ENCODE measurements at regions not wholly inside any gene's neighbourhood (a gene's known extent, or its start where the extent isn't known, plus 50 kb on each side); places are given as distances from the start of the nearest gene placed in this dataset.
"Not testable (repeated sequence)": the region's sequence is repeated elsewhere in the genome, so short reads cannot be mapped to it uniquely, and the experiment has no call there.

DNA sequence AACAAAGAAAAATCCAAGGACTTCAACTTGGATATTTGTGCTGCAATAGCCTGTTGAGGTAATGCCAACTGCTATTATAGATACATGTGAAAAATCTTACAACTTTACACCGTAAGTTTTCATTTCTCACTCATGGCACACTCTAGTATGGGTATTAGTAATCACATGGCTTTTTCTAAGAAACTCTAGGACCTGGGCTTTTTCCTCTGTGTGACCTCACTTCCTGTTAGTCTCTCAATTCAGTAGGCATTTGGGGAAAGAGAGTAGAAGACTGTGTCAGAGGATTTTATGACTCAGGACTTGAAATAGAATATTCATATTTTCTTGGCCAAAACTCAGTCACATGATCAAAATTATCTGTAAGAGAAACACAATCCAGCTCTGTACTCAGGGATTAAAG is 1049.9 kb downstream of the REEP3 start:
- TF ChIP-seq, protein P1, sequence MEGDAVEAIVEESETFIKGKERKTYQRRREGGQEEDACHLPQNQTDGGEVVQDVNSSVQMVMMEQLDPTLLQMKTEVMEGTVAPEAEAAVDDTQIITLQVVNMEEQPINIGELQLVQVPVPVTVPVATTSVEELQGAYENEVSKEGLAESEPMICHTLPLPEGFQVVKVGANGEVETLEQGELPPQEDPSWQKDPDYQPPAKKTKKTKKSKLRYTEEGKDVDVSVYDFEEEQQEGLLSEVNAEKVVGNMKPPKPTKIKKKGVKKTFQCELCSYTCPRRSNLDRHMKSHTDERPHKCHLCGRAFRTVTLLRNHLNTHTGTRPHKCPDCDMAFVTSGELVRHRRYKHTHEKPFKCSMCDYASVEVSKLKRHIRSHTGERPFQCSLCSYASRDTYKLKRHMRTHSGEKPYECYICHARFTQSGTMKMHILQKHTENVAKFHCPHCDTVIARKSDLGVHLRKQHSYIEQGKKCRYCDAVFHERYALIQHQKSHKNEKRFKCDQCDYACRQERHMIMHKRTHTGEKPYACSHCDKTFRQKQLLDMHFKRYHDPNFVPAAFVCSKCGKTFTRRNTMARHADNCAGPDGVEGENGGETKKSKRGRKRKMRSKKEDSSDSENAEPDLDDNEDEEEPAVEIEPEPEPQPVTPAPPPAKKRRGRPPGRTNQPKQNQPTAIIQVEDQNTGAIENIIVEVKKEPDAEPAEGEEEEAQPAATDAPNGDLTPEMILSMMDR (IDR thresholded peaks at IDR 0.05; ENCODE audit: low read depth, low read length, missing control alignments) = no peak
- Histone ChIP-seq H3K27ac (no peak overlapping the region), H3K27me3 (replicated peaks) (no peaks in the 10 kb centered on the region), H3K4me3 (ENCODE audit: low read depth, low read length) (no peak overlapping the region), H3K36me3 (replicated peaks) (no peaks in the 10 kb centered on the region)
- no peak for DNase-seq
- in situ Hi-C loops (cut with HindIII; ENCODE audit: low pct_ligation_motif_present, low sequenced_read_pairs) = no loop called here

DNA sequence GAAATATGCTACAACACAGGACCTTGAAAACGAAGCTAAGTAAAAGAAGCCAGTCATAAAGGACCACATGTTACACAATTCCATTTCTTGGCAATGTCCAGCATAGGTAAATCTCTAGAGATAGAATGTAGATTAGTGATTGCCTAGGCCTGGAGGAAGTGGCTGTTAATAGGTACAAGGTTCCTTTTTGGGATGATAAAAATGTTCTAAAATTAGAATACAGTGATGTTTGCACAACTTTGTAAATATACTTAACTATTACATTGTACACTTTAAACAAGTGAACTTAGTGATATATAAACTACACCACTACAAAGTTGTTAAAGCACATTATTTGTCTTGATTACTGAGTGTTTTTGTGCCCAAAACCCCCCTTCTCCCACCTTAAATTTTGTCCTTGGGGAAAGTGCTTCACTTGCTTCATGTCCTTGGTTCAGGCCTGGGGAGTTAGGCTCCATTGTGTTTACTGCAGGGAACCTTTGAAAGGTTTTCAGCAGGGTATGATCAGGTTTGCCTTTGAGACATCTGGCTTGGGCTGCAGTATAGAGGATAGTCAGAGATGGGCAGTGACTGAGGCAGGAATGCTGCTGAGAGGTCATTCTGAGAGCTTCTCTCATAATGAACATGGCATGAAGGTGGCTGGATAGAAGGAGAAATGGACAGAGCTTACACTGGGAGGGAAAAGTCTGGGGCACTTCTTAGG is 1052.6 kb downstream of the REEP3 start:
- in situ Hi-C loops (cut with HindIII; ENCODE audit: low pct_ligation_motif_present, low sequenced_read_pairs) = no loop called here
- DNase-seq = no peak
- TF ChIP-seq, protein P1 (IDR thresholded peaks at IDR 0.05; ENCODE audit: low read depth, low read length, missing control alignments) = no peak

DNA sequence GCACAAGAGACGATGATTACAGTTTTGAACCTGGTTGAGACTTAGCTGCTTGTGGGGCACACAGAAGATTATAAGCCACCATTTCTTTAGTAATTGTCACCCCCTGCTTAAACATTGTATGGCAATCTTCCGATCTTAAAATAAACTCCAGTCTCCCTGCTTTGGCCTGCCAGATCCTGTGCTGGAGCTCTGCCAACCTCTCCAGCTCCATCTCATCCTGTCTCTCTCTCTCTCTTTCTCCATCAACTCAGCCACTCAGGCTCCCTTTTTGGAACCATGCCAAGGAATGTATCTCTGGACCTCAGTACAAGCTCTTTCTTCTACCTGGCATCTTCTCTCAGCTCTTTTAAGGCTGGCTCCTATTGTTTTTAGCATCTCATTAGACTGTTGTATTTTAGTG is 1053.2 kb downstream of the REEP3 start:
- Histone ChIP-seq H3K4me3 (ENCODE audit: low read depth, low read length) (no peak overlapping the region), H3K27me3 (replicated peaks) (no peaks in the 10 kb centered on the region)
- in situ Hi-C loops (cut with HindIII; ENCODE audit: low pct_ligation_motif_present, low sequenced_read_pairs) = no loop called here

More for the DNA sequence above, 1052.6 kb downstream of the REEP3 start:
- Histone ChIP-seq H3K4me3 (ENCODE audit: low read depth, low read length) (no peak overlapping the region), H3K27me3 (replicated peaks) (no peaks in the 10 kb centered on the region), H3K36me3 (replicated peaks) (no peaks in the 10 kb centered on the region), H3K27ac (no peak overlapping the region)

GRCh38 chr10:64576497-64576896 is 1055.3 kb downstream of the REEP3 start:
- in situ Hi-C loops (cut with HindIII; ENCODE audit: low pct_ligation_motif_present, low sequenced_read_pairs) = no loop called here
- no peak for DNase-seq
- Histone ChIP-seq H3K27ac (no peak overlapping the region), H3K4me3 (ENCODE audit: low read depth, low read length) (no peak overlapping the region), H3K27me3 (replicated peaks) (no peaks in the 10 kb centered on the region), H3K36me3 (replicated peaks) (no peaks in the 10 kb centered on the region)
- TF ChIP-seq, protein P1 (IDR thresholded peaks at IDR 0.05; ENCODE audit: low read depth, low read length, missing control alignments) = no peak

More for the DNA sequence above, 1053.2 kb downstream of the REEP3 start:
- Histone ChIP-seq H3K36me3 (replicated peaks) (no peaks in the 10 kb centered on the region), H3K27ac (no peak overlapping the region)
- TF ChIP-seq, protein P1 (IDR thresholded peaks at IDR 0.05; ENCODE audit: low read depth, low read length, missing control alignments) = no peak
- DNase-seq = no peak

- DNase-seq; in situ Hi-C loops (cut with HindIII; ENCODE audit: low pct_ligation_motif_present, low sequenced_read_pairs); H3K4me3 ChIP-seq (ENCODE audit: low read depth, low read length); H3K36me3 ChIP-seq (replicated peaks); H3K27me3 ChIP-seq (replicated peaks); H3K27ac ChIP-seq: not testable (repeated sequence)
Measured at GRCh38 chr10:64578757-64579156, 1057.6 kb downstream of the REEP3 start.

DNA sequence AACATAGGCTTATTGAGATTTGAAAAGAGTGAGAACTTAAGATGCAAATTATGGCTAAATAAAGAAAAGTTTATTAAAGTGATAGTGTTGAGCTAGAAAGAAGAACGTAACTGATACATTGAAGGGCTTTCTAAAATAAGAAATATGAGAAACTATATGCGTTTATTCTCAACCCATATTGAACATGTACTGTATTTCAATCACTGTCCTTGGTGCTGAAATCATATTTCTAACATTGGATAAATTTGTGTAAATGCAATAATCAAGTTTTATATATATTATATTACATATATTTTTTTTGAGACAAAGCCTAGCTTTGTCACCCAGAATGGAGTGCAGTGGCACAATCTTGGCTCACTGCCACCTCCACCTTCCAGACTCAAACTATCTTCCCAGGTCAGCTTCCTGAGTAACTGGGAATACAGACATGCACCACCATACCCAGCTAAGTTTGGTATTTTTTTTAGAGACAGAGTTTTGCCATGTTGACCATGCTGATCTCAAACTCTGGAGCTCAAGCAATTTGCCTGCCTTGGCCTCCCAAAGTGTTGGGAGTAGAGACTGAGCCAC is 1065.8 kb downstream of the REEP3 start:
- no peak overlapping the region for H3K4me3 ChIP-seq (ENCODE audit: low read depth, low read length)
- in situ Hi-C loops (cut with HindIII; ENCODE audit: low pct_ligation_motif_present, low sequenced_read_pairs) = no loop called here
- TF ChIP-seq, protein P1 (IDR thresholded peaks at IDR 0.05; ENCODE audit: low read depth, low read length, missing control alignments) = no peak
- no peak overlapping the region for H3K27ac ChIP-seq
- DNase-seq = no peak
- no peaks in the 10 kb centered on the region for H3K36me3 ChIP-seq (replicated peaks)
- H3K27me3 ChIP-seq (replicated peaks) = no peaks in the 10 kb centered on the region
